BLaER1 treated with 17β-estradiol and CSF1 and Interleukin-3, amounts not matched to agents 10 nM and 100 nM (cell line): ENCODE measurements at regions not wholly inside any gene's neighbourhood (a gene's known extent, or its start where the extent isn't known, plus 50 kb on each side); places are given as distances from the start of the nearest gene placed in this dataset.
"Not testable (repeated sequence)": the region's sequence is repeated elsewhere in the genome, so short reads cannot be mapped to it uniquely, and the experiment has no call there.

Source experiments
- H3K27ac ChIP-seq, 11 experiments: shearing (Covaris generic); formaldehyde crosslinking; 2 replicates each; pipeline ENCODE4 v1.8.1; 2022
- H3K27me3 ChIP-seq, 11 experiments: shearing (Covaris generic); formaldehyde crosslinking; 2 replicates each; pipeline ENCODE4 v1.8.1; 2022
- H3K36me3 ChIP-seq, 11 experiments: shearing (Covaris generic); formaldehyde crosslinking; 2 replicates each; pipeline ENCODE4 v1.8.1; 2022
- H3K4me1 ChIP-seq, 10 experiments: shearing (Covaris generic); formaldehyde crosslinking; 2 replicates each; pipeline ENCODE4 v1.8.1; 2022
- H3K4me2 ChIP-seq, 11 experiments: shearing (Covaris generic); formaldehyde crosslinking; 2 replicates each; pipeline ENCODE4 v1.8.1; 2022
- H3K4me3 ChIP-seq, 10 experiments: shearing (Covaris generic); formaldehyde crosslinking; 2 replicates each; pipeline ENCODE4 v1.8.1; 2022
- H3K9ac ChIP-seq, 11 experiments: shearing (Covaris generic); formaldehyde crosslinking; 2 replicates each; pipeline ENCODE4 v1.8.1; 2022
- H3K9me3 ChIP-seq, 11 experiments: shearing (Covaris generic); formaldehyde crosslinking; replicated peaks in 1 of 11; 2 replicates each; pipeline ENCODE4 v1.8.1; 2022
- H4K20me1 ChIP-seq, 11 experiments: shearing (Covaris generic); formaldehyde crosslinking; 2 replicates each; pipeline ENCODE4 v1.8.1; 2022
- Cebpa-rat ChIP-seq, 11 experiments: shearing (Covaris generic); IDR thresholded peaks; 2 replicates each; pipeline ENCODE4 v1.8.1; 2022

DNA sequence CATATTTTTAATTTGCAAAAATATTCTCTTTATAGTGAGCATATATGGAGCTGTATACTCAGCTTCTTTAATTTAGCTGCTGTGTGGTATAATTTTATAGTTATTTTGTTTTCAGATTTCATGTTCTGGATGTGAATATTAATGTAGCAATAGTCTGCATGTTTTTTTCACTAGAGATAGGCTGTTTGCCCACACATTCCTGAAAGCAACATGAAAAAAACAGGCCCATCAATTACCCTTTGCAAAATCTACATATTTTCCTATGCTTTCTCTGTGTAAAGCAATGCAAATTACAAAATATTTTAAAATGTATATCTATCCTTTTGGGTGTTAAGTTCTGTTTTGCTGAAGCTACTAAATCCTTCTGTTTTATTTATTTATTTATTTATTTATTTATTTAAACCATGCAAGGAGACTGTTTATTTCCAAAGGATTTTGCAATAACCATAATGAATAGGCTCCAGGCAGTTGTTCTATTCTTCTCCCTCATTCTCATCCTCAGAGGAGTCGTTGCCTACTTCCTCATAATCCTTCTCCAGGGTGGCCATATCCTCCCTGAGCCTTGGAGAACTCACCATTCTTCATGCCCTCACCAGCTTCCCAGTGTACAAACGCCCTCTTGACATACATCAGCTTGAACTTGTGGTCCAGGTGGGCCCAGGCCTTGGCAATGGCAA, 277.1 kb downstream of the ANKRD50 start:
- Histone ChIP-seq H3K36me3 (no peaks in the 10 kb centered on the region), H3K4me3 (no peak overlapping the region), H3K4me2 (no peak overlapping the region), H3K4me1 (peaks cover 0 to 29% (median 9%) of the 10 kb centered on the region in 10 experiments; a peak in 10 of 20 replicates), H4K20me1 (no peaks in the 10 kb centered on the region), H3K27me3 (no peaks in the 10 kb centered on the region), H3K27ac (no peak overlapping the region), H3K9ac (no peak overlapping the region), H3K9me3 (peaks cover 0 to 3% (median 0%) of the 10 kb centered on the region in 11 experiments; a peak in 1 of 22 replicates)
- no peak for TF ChIP-seq Cebpa-rat (IDR thresholded peaks at IDR 0.05)

DNA sequence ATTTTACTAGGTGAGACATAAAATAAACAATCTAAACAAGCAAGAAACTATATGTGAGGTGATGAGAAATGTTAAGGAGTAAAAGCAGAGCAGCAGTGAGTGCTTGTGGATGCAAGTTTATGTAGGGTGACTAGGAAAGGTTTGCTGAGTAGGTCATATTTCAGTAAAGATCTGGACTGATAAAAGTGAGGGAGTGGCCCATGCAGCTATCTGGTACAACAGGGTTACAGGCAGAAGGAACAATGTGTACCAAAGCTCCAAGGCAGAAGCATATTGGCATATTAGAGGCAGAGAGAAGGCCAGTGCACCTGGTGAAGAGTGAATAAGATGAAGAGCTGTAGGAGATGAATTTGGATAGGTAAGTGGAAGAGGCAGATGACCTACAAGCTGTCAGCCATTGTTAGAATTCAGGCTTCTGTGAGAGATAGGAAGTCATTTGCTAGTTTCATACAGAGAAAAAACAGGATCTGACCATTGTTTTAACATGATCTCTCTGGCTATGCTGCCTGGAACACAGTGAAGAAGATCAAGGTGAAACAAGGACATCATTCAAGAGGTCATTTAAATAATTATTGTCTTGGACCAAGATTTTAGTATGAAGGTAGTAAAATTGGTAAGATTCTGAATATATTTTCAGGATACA, 274.6 kb downstream of the ANKRD50 start:
- Histone ChIP-seq H3K4me1 (peaks cover 0 to 7% (median 4%) of the 10 kb centered on the region in 10 experiments; a peak in 8 of 20 replicates), H3K27me3 (no peaks in the 10 kb centered on the region), H3K4me3 (no peak overlapping the region), H3K4me2 (no peak overlapping the region), H4K20me1 (no peaks in the 10 kb centered on the region), H3K9ac (no peak overlapping the region), H3K9me3 (peaks cover 0 to 3% (median 0%) of the 10 kb centered on the region in 11 experiments; a peak in 5 of 22 replicates), H3K36me3 (no peaks in the 10 kb centered on the region), H3K27ac (no peak overlapping the region)
- TF ChIP-seq Cebpa-rat (IDR thresholded peaks at IDR 0.05): no peak

DNA sequence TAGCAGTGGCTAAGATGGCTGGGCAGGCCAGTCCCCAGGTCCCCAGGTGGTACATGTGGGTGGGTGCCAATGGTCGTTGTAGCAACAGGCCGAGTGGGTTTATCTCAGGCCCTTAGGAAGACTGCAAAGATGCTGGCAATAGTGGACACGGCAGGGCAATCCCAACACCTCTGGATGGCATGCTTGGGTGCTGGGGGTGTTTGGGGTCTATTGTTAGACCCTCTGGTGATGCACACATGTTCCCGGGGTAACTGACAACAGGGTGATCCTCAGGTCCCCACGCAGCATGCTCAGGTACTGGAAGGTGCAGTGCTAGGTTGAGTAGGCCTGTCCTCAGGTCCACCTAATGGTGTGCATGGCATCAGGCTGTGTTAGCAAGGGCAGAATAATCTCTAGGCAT, 267.5 kb downstream of the ANKRD50 start:
- no peak overlapping the region for H3K9ac ChIP-seq
- no peaks in the 10 kb centered on the region for H3K36me3 ChIP-seq
- H3K4me1 ChIP-seq: no peaks in the 10 kb centered on the region
- no peaks in the 10 kb centered on the region for H4K20me1 ChIP-seq
- H3K27me3 ChIP-seq: no peaks in the 10 kb centered on the region
- H3K4me3 ChIP-seq: no peak overlapping the region
- peaks cover 49 to 57% (median 53%) of the 10 kb centered on the region in 11 experiments for H3K9me3 ChIP-seq
- no peak overlapping the region for H3K4me2 ChIP-seq
- no peak overlapping the region for H3K27ac ChIP-seq
- TF ChIP-seq Cebpa-rat (IDR thresholded peaks at IDR 0.05): no peak

DNA sequence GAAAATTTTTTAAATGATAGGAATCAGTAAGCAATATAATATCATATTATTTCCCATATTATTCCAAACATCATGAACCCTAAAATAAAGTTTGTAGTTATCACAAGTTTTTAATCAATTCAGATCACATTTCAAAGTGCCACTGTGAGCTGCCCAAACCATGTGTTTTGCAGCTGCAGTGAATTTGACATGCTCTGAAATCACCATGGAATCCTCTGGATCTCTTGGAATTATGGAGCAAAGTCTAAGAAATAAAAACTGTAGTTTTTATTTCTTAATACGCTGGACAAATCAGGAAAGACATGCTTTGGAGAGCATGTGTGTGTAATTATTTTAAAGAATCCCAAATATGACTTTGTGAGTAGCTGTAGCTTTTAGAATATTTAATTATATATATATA, 262.7 kb downstream of the ANKRD50 start:
- TF ChIP-seq Cebpa-rat (IDR thresholded peaks at IDR 0.05): no peak
- Histone ChIP-seq H3K27me3 (no peaks in the 10 kb centered on the region), H4K20me1 (no peaks in the 10 kb centered on the region), H3K27ac (no peak overlapping the region), H3K9ac (no peak overlapping the region), H3K4me1 (no peaks in the 10 kb centered on the region), H3K4me2 (no peak overlapping the region), H3K36me3 (no peaks in the 10 kb centered on the region), H3K9me3 (peaks cover 33 to 39% (median 36%) of the 10 kb centered on the region in 11 experiments), H3K4me3 (no peak overlapping the region)

DNA sequence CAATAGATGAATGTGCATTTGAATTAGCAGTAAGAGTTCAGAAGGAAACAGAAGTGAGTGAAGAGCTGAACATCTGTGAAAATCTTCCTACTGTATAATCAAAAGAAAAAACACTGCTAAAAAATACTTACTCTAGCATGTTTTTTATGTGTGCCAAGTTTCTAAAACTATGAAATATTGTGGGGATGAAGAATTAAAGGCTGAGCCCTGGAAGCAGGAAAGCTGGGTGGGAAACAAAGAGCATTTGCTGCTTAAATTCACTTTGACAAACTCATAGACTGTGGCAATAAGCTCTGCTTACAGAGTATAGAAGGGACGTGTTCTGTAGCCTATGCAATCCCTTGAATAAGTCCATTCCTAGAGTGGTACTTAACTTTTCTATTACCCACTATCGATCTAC, 261.7 kb downstream of the ANKRD50 start:
- no peak overlapping the region for H3K4me2 ChIP-seq
- no peak overlapping the region for H3K4me3 ChIP-seq
- peaks cover 23 to 29% (median 26%) of the 10 kb centered on the region in 11 experiments for H3K9me3 ChIP-seq
- H3K27ac ChIP-seq: no peak overlapping the region
- no peaks in the 10 kb centered on the region for H3K27me3 ChIP-seq
- H3K36me3 ChIP-seq: no peaks in the 10 kb centered on the region
- H3K4me1 ChIP-seq: no peaks in the 10 kb centered on the region
- TF ChIP-seq Cebpa-rat (IDR thresholded peaks at IDR 0.05): no peak
- H3K9ac ChIP-seq: no peak overlapping the region
- H4K20me1 ChIP-seq: no peaks in the 10 kb centered on the region

DNA sequence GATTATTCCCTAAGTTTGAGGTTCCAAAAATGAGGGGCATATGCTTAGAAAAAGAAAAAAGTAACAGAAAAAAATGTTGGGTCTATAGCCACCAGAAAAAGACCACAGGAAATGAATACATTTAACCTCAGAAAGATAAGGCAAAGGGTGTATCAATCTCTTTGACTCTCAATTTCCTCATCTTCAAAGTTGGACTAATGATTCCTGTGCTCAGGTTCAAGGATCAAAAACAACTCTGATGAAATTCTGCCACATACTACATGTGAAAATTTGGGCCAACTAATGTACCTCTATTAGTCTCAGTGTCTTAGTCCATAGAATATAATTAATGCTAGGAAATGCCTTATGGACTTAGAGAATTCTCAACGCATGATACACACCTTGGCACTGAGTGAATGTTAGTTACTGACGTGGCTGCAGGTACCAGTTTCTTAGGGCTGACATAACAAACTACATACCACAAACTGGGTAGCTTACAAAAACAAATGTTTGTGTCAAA, 257.7 kb downstream of the ANKRD50 start:
- Histone ChIP-seq H3K27ac (no peak overlapping the region), H3K9ac (no peak overlapping the region), H3K4me3 (no peak overlapping the region), H3K36me3 (no peaks in the 10 kb centered on the region), H3K4me1 (no peaks in the 10 kb centered on the region), H3K27me3 (no peaks in the 10 kb centered on the region), H3K9me3 (peaks cover 0 to 7% (median 3%) of the 10 kb centered on the region in 11 experiments; a peak in 7 of 22 replicates), H3K4me2 (no peak overlapping the region), H4K20me1 (no peaks in the 10 kb centered on the region)
- no peak for TF ChIP-seq Cebpa-rat (IDR thresholded peaks at IDR 0.05)

DNA sequence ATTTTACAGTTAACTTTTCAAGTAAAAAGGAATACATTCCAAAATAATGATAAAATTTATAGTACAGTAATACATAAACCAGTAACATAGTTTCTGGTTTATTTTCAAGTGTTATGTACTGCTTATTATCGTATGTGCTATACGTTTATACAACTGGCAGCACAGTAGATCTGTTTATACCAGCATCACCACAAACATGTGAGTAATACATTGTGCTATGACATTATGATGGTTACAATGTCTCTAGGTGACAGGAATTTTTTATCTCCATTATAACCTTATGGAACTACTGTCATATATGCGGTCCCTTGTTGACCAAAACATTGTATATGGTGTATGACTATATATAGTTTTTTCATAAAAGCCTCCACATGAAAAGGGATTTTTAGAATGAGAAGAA, 256.9 kb downstream of the ANKRD50 start:
- Histone ChIP-seq H3K27ac (no peak overlapping the region), H3K4me1 (no peaks in the 10 kb centered on the region), H3K27me3 (no peaks in the 10 kb centered on the region), H3K4me2 (no peak overlapping the region), H3K9me3 (peaks cover 3 to 15% (median 10%) of the 10 kb centered on the region in 11 experiments; a peak in 20 of 22 replicates), H3K9ac (no peak overlapping the region), H3K4me3 (no peak overlapping the region), H4K20me1 (no peaks in the 10 kb centered on the region), H3K36me3 (no peaks in the 10 kb centered on the region)
- no peak for TF ChIP-seq Cebpa-rat (IDR thresholded peaks at IDR 0.05)

DNA sequence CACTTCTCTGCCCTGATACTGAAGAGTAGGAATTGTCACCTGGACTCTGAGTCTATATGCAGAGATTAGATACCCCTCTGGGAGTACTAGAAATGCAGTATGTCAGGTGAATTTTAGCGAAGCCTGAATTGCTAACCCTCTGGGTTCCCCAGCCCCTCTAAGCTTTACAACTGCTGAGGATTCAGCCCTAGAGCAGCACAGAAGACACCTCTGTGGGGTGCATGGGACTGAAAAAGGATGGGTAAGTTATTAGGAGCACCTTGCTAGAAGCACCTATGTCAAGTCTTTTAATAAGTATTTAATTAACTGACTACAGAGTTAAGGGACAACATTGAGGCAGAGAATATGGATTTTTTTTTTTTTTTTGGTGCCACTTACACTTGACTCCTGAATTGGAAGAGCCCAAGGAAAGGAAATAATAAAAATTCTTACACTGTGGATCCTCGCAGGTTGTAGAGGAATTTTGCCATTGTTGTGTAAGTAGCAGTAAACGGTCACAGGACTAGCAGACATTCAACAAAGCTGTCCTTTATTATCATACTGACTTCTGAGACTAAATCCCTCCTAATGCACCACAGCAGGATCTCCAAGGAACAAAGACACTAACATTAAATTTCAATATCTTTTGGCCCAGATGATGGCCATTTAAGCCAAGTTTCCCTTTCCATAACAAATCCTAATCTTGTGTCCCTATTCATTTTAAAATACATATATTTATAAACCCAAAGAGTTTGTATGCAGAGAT, 253.2 kb downstream of the ANKRD50 start:
- no peaks in the 10 kb centered on the region for H3K4me1 ChIP-seq
- TF ChIP-seq Cebpa-rat (IDR thresholded peaks at IDR 0.05): no peak
- H3K36me3 ChIP-seq: no peaks in the 10 kb centered on the region
- no peaks in the 10 kb centered on the region for H3K27me3 ChIP-seq
- peaks cover 34 to 47% (median 41%) of the 10 kb centered on the region in 11 experiments for H3K9me3 ChIP-seq
- no peaks in the 10 kb centered on the region for H4K20me1 ChIP-seq
- H3K4me2 ChIP-seq: no peak overlapping the region
- H3K27ac ChIP-seq: no peak overlapping the region
- no peak overlapping the region for H3K9ac ChIP-seq
- H3K4me3 ChIP-seq: no peak overlapping the region

DNA sequence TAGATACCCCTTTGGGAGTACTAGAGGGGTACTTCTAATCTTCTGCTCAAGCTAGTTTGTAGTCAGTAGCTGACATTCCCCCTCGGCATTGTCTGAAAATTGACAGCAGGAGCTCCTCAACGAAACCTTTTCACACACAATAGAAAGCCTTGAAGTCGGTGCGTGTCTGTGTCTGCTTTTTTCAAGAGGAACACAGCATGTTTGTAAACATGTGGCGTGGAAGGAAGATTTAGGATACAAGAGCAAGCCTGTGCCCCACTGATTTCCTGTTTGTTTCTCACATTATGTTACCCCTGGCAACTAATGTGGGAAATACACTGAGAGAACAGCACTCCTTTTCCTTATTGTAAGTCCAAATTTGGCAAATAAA, 252.6 kb downstream of the ANKRD50 start:
- H3K9ac ChIP-seq: no peak overlapping the region

DNA sequence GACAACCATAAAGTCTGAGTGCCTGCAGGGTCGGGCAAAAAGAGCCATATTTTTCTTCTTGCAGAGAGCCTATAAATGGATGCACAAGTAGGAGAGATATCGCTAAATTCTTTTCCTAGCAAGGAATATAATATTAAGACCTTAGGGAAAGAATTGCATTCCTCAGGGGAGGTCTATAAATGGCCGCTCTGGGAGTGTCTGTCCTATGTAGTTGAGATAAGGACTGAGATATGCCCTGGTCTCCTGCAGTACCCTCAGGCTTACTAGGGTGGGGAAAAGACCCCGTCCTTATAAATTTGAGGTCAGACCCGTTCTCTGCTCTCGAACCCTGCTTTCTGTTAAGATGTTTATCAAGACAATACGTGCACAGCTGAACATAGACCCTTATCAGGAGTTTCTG, 250.9 kb downstream of the ANKRD50 start:
- H3K9ac ChIP-seq, H3K27me3 ChIP-seq, H3K4me3 ChIP-seq, H3K4me1 ChIP-seq, H3K36me3 ChIP-seq, H3K27ac ChIP-seq, H4K20me1 ChIP-seq, H3K4me2 ChIP-seq: not testable (repeated sequence)
- peaks cover 34 to 47% (median 41%) of the 10 kb centered on the region in 11 experiments for H3K9me3 ChIP-seq

More for the DNA sequence above, 252.6 kb downstream of the ANKRD50 start:
- no peak for TF ChIP-seq Cebpa-rat (IDR thresholded peaks at IDR 0.05)
- Histone ChIP-seq H3K9me3 (peaks cover 34 to 47% (median 41%) of the 10 kb centered on the region in 11 experiments), H4K20me1 (no peaks in the 10 kb centered on the region), H3K4me3 (no peak overlapping the region), H3K27ac (no peak overlapping the region), H3K27me3 (no peaks in the 10 kb centered on the region), H3K36me3 (no peaks in the 10 kb centered on the region), H3K4me1 (no peaks in the 10 kb centered on the region), H3K4me2 (no peak overlapping the region)
